ENCODE measurements at regions not wholly inside any gene's neighbourhood (a gene's known extent, or its start where the extent isn't known, plus 50 kb on each side); places are given as distances from the start of the nearest gene placed in this dataset.

- no peak for TF ChIP-seq EZH2 (optimal IDR thresholded peaks at IDR 0.05; ENCODE audit: low read depth, low read length)
- no peak for TF ChIP-seq CTCF (IDR thresholded peaks at IDR 0.05; ENCODE audit: low read length)
Observed at GRCh38 chr5:26227245-26227644, 811.1 kb downstream of the CDH9 start.

All from MM.1S (cell line).